HT-29 (cell line): ENCODE measurements at regions not wholly inside any gene's neighbourhood (a gene's known extent, or its start where the extent isn't known, plus 50 kb on each side); places are given as distances from the start of the nearest gene placed in this dataset.
"Not testable (repeated sequence)": the region's sequence is repeated elsewhere in the genome, so short reads cannot be mapped to it uniquely, and the experiment has no call there.

Experiments
- DNase-seq: peaks from one replicate; pipeline ENCODE4 v3.0.0-alpha.2; 2015; ENCODE audit warnings: low spot score

GRCh38 chr6:102928109-102928508 is 1534.6 kb downstream of the GRIK2 start:
- no peak for DNase-seq

- no peak for DNase-seq
Observed at GRCh38 chr6:102918161-102918560, 1524.7 kb downstream of the GRIK2 start.

GRCh38 chr6:102911571-102911970 is 1518.1 kb downstream of the GRIK2 start:
- DNase-seq = no peak

- not testable (repeated sequence) for DNase-seq
Observed at GRCh38 chr6:102910701-102911139, 1517.2 kb downstream of the GRIK2 start.

- no peak for DNase-seq
Observed at GRCh38 chr6:102907181-102907580, 1513.7 kb downstream of the GRIK2 start.

GRCh38 chr6:102902471-102902870 is 1509.0 kb downstream of the GRIK2 start:
- DNase-seq = no peak

- no peak for DNase-seq
Observed at GRCh38 chr6:102895683-102896082, 1502.2 kb downstream of the GRIK2 start.

GRCh38 chr6:102885165-102885564 is 1491.7 kb downstream of the GRIK2 start:
- no peak for DNase-seq

- DNase-seq = no peak
Observed at GRCh38 chr6:102853249-102853955, 1459.9 kb downstream of the GRIK2 start.

- DNase-seq = no peak
Observed at GRCh38 chr6:102848796-102849195, 1455.3 kb downstream of the GRIK2 start.

- no peak for DNase-seq
Observed at GRCh38 chr6:102848210-102848609, 1454.7 kb downstream of the GRIK2 start.

GRCh38 chr6:102841060-102841459 is 1447.6 kb downstream of the GRIK2 start:
- DNase-seq = no peak

GRCh38 chr6:102832021-102832420 is 1438.5 kb downstream of the GRIK2 start:
- DNase-seq = no peak

GRCh38 chr6:102820098-102820497 is 1426.6 kb downstream of the GRIK2 start:
- no peak for DNase-seq

- DNase-seq = no peak
Observed at GRCh38 chr6:102815207-102815606, 1421.7 kb downstream of the GRIK2 start.

GRCh38 chr6:102813489-102814275 is 1420.2 kb downstream of the GRIK2 start:
- peak; percentile 28 for DNase-seq

GRCh38 chr6:102812242-102812641 is 1418.7 kb downstream of the GRIK2 start:
- no peak for DNase-seq

GRCh38 chr6:102808944-102809505 is 1415.5 kb downstream of the GRIK2 start:
- DNase-seq = not testable (repeated sequence)

GRCh38 chr6:102799051-102799450 is 1405.5 kb downstream of the GRIK2 start:
- DNase-seq = no peak

GRCh38 chr6:102798636-102799035 is 1405.1 kb downstream of the GRIK2 start:
- no peak for DNase-seq

GRCh38 chr6:102793752-102794151 is 1400.2 kb downstream of the GRIK2 start:
- DNase-seq = no peak

- no peak for DNase-seq
Observed at GRCh38 chr6:102774326-102774725, 1380.8 kb downstream of the GRIK2 start.

- no peak for DNase-seq
Observed at GRCh38 chr6:102773636-102774035, 1380.1 kb downstream of the GRIK2 start.
